CD4-positive, alpha-beta T cell treated with Interleukin-17A for 1 hour (primary cell): ENCODE measurements at regions not wholly inside any gene's neighbourhood (a gene's known extent, or its start where the extent isn't known, plus 50 kb on each side); places are given as distances from the start of the nearest gene placed in this dataset.
"Not testable (repeated sequence)": the region's sequence is repeated elsewhere in the genome, so short reads cannot be mapped to it uniquely, and the experiment has no call there.

Experiments used
- DNase-seq: peaks from one replicate; pipeline ENCODE4 v3.0.0-alpha.2; 2020

- no peak for DNase-seq
These were observed 375.6 kb downstream of the OSTF1 start for GRCh38 chr9:75463871-75464270.

DNA sequence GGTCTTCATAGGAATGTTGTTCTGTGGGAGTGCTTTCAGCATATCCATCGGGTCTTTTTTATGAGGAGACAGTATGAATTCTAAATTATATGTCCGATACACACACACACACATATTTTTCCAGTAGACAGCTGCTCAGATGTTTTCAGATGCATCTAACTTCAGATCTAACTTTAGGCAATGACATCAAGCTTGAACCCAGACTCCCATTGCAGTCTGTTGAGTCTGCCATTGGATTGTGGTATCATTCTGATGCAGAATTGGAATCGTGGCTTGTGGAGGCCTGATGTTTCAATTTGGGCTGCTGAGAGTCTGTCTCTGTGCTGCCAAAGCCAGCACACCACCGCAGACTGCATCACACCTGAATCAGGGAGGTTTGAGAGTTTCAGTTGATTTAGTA, 376.4 kb downstream of the OSTF1 start:
- DNase-seq, result no peak

DNA sequence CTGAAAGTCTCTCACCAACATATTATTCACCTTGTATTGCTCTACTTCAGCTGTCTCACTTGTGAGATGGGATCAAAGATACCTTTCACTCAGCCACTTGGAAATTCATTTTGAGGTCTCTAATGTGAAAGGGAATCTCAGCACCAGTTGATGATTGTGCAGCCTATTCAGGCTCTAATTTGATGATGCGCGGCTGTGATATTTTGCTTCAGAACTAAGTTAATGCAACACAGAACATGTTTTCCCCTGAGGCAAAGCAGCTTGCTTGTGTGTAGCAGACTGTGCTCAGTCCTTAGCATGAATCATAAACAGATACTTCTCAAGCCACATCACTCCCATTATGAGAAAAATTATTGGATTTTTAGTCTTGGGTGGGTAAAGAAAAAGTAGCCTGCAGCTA, 378.8 kb downstream of the OSTF1 start:
- DNase-seq, result no peak

DNA sequence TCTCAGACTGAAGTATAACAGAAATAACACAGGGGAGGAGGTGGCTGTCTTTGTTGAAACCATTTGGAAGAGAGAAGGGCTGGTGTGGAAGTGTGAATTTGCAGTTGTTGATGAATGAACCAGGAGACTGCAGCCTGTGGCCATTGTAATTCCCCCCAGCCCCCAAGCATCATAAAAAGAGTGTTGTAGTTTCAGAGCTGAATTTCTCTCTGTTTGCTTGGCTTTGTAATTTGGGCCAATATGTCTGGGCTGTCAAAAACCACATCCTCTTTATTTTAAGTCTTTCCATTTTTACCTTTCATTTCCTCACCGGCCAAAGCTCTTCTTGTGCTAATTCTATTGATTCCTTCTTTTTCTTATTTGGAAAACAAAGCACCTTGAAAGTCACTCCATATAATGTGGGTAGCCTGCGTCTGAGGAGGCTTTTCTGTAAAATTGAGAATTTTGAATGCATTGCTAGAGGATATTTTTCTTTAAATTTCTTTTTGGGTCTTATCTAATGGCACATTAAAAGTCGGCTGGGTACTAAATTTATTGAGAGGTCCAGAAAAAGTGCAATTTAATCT, 383.3 kb downstream of the OSTF1 start:
- no peak for DNase-seq

GRCh38 chr9:75482566-75482965, 394.3 kb downstream of the OSTF1 start:
- no peak for DNase-seq

GRCh38 chr9:75483636-75484035, 395.3 kb downstream of the OSTF1 start:
- DNase-seq, result no peak

DNA sequence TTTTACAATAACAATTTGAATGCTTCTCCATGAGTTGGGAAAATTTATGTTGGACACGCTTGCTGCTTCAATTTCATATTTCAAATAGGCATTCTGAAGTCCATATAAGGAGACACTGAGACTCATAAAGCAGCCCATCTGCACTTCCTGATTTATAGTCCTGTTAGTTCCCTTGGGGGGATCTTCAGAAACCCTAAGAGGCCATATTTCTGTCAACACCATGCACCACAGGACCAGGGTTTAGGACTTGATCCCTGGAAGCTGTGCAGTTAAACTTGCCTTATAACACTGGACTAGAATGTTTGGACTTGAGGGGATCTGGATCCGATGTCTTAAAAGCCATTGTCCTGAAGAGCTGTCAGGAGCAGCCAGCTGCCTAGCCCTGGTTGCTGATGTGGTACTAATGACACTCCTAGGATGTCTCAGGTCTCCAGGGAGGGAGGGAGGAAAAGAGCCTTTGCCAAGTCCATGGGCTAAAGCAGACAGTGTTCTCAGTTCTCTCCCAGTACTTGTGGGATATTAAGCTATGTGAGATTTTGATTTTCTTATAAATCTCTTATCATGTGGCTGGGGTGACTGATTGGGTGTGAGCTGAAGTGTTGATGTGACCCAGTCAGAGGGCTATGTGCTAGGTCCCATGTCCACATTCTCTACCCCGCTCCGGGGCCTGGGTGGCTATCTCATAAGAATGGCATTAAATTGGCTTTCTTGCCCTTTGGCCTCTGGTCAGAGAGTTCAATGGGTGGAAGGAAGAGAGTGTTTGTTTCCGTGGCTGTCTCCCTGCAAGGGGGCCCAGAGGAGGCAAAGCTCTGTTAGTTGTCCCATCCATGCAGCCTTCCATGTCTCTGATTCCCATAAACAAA, 399.8 kb downstream of the OSTF1 start:
- DNase-seq, result no peak

- DNase-seq, result no peak
These were observed 400.4 kb downstream of the OSTF1 start for GRCh38 chr9:75488719-75489110.

- DNase-seq, result no peak
These were observed 400.1 kb upstream of the PCSK5 start for GRCh38 chr9:75490326-75490725.

DNA sequence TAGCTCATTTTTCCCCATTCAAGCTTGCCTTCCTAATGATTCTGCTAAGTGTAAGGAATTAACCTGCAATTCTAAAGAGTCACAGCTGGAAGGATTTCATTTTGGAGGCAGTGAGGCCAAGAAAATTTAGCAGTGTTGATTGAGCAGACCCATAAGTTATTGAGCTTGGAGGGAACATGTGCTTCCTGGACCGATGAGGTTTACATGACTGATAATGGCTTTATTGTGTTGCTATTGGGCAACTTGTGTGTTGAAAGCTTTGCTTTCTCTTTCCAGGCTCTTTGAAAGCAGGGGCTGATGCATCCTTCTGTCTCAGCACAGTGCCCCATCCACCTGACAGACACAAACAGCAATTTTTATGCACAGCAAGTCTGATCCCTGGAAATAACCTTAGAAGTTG, 398.9 kb upstream of the PCSK5 start:
- no peak for DNase-seq

- DNase-seq, result no peak
These were observed 390.7 kb upstream of the PCSK5 start for GRCh38 chr9:75499812-75500211.

GRCh38 chr9:75500479-75500878, 390.0 kb upstream of the PCSK5 start:
- DNase-seq, result no peak

- DNase-seq, result not testable (repeated sequence)
These were observed 389.5 kb upstream of the PCSK5 start for GRCh38 chr9:75500940-75501339.

DNA sequence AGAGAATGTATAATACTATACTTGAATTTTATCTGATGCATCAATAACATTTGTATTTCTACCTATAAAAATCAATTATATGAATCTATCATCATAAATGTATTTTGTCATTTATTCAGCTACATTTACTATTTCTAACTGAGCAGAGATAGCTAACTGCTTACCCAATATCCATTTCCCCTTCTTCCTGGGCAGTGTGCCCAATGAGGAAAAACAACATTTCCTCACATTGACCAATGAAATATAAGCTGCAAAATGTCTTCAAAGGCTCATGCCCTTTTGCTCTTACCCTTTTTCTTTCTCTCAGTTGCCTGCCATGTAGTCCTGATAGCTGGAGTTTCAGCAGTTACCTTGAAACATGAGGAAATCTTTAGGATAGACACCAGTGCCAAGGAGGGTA, 385.8 kb upstream of the PCSK5 start:
- no peak for DNase-seq

DNA sequence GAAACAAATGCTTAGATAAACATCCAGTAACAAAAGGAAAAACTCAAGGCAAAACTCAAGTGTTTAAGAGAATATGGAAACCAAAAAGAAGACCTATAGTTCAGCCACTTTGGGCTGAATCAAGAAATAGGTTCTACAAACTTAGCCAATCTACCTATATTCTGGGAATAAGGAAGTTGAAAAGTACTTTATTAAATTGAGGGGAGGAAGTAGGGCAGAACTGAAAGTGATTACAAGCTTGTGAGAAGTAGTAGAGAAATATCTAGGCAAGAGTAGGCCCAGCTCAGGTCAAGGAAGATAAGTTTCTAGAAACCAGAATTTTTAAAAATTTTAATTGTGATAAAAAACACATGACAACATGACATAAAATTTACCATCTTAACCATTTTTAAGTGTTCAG, 384.8 kb upstream of the PCSK5 start:
- DNase-seq, result no peak

GRCh38 chr9:75529463-75529862, 361.0 kb upstream of the PCSK5 start:
- DNase-seq, result no peak

DNA sequence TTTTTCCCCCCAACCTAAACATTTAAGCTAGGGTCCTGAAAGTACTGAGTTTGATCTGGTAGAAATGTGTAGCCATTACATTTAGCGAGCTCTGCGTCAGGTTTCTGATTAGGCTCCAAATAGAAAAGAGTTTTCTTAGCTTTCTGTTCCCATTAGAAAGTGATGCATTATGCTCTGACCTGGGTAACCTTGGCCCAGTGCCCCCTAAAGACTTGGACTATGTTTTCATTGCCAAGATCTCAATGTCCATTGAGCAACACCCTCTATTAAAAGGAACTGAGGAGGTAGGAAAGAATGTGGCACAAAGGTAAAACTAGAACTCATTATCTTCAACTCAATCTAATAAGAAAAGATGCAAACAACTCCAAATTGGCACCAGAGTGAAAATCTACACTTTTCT, 358.9 kb upstream of the PCSK5 start:
- no peak for DNase-seq

GRCh38 chr9:75532233-75533050, 358.0 kb upstream of the PCSK5 start:
- no peak for DNase-seq

- no peak for DNase-seq
These were observed 350.9 kb upstream of the PCSK5 start for GRCh38 chr9:75539523-75539922.

- DNase-seq, result no peak
These were observed 350.3 kb upstream of the PCSK5 start for GRCh38 chr9:75540185-75540584.

GRCh38 chr9:75541734-75542133, 348.7 kb upstream of the PCSK5 start:
- no peak for DNase-seq

GRCh38 chr9:75544815-75545214, 345.7 kb upstream of the PCSK5 start:
- DNase-seq, result no peak

- DNase-seq, result no peak
These were observed 345.2 kb upstream of the PCSK5 start for GRCh38 chr9:75545287-75545686.

GRCh38 chr9:75548871-75549270, 341.6 kb upstream of the PCSK5 start:
- DNase-seq, result no peak
